HepG2 (cell line): ENCODE measurements at regions not wholly inside any gene's neighbourhood (a gene's known extent, or its start where the extent isn't known, plus 50 kb on each side); places are given as distances from the start of the nearest gene placed in this dataset.
A peak's percentile ranks its signal among the peaks of the same experiment; 100 is the strongest.

Source experiments
- ATAC-seq: fragments of 200-7000 bp; cut with Tn5 transposase; 3 replicates; pipeline ENCODE4 v1.9.1; 2020; ENCODE audit warnings: mild to moderate bottlenecking, moderate library complexity
- BruUV-seq: library from RNA; stranded (reverse); fragments of 400-500 nt; replicated peaks from 2 replicates; lab custom pipeline; 2021; lab: Mats Ljungman, UMichigan
- CTCF ChIA-PET: fragments of 300-600 bp; formaldehyde crosslinking; extraction: SDS; loops from one replicate; lab custom pipeline; 2021; ENCODE audit warnings: low total read pairs, inconsistent platforms, low intra/inter-chr PET ratio; lab: Yijun Ruan, JAX
- POLR2A ChIA-PET: fragments of 350-600 bp; sonication (Branson Sonifier 250); formaldehyde crosslinking; loops from one replicate; lab custom pipeline; 2020; ENCODE audit warnings: antibody characterized with exemption, inconsistent platforms; lab: Yijun Ruan, JAX
- DNase-seq: peaks from one replicate; pipeline ENCODE4 v3.0.0-alpha.2; 2015; ENCODE audit warnings: low spot score
- FAIRE-seq: peaks from 3 replicates; lab custom pipeline; 2011; peaks lifted over from hg19 to GRCh38; lab: Jason Lieb, UNC
- H2AFZ ChIP-seq: one replicate; pipeline ENCODE4 v1.6.1; 2011; ENCODE audit warnings: low read length, inconsistent platforms
- H3K27ac ChIP-seq: fragments of 300-600 bp; 3 replicates; pipeline ENCODE4 v1.8.0; 2011; ENCODE audit warnings: mixed run types, mild to moderate bottlenecking, mixed read lengths, low read length, inconsistent platforms; ENCODE audit not compliant: insufficient read depth; ENCODE audit errors: extremely low read length
- H3K27me3 ChIP-seq, 2 experiments: fragments of 200-600 bp in 1 of 2; 2 replicates in 1 of 2; 3 replicates in 1 of 2; pipeline versions ENCODE4 v1.6.0 to v1.8.0; 2011; ENCODE audit warnings: low read length in 2 of 2, mild to moderate bottlenecking in 2 of 2, moderate library complexity in 2 of 2, inconsistent platforms in 1 of 2; ENCODE audit not compliant: insufficient read depth in 2 of 2, control insufficient read depth in 1 of 2
- H3K36me3 ChIP-seq, 2 experiments: fragments of 200-600 bp in 1 of 2; replicated peaks in 1 of 2; 2 replicates in 1 of 2; 3 replicates in 1 of 2; pipeline versions ENCODE4 v1.5.1 to v1.8.0; 2011; ENCODE audit warnings: low read length in 2 of 2, inconsistent platforms in 1 of 2; ENCODE audit not compliant: insufficient read depth in 2 of 2, control insufficient read depth in 1 of 2
- H3K4me1 ChIP-seq: 2 replicates; pipeline ENCODE4 v1.5.1; 2012; ENCODE audit warnings: low read length, inconsistent platforms; ENCODE audit not compliant: insufficient read depth
- H3K4me2 ChIP-seq: 2 replicates; pipeline ENCODE4 v1.6.0; 2011; ENCODE audit warnings: low read depth, low read length, inconsistent platforms
- H3K4me3 ChIP-seq, 3 experiments: fragments of 200-600 bp in 1 of 3; sonication (generic), shearing (Covaris generic) in 1 of 3; replicated peaks in 1 of 3; 2 replicates each; pipeline ENCODE4 v1.5.1; 2011 to 2016; ENCODE audit warnings: low read length in 3 of 3, inconsistent platforms in 2 of 3, low read depth in 2 of 3, mild to moderate bottlenecking in 2 of 3, control low read depth in 1 of 3, mixed read lengths in 1 of 3; ENCODE audit not compliant: insufficient read depth in 1 of 3
- H3K79me2 ChIP-seq: one replicate; pipeline ENCODE4 v1.6.1; 2011; ENCODE audit warnings: low read length, inconsistent platforms; ENCODE audit not compliant: insufficient read depth
- H3K9ac ChIP-seq: 2 replicates; pipeline ENCODE4 v1.6.0; 2011; ENCODE audit warnings: mild to moderate bottlenecking, low read depth, low read length, inconsistent platforms; ENCODE audit not compliant: insufficient read depth
- H3K9me3 ChIP-seq: 2 replicates; pipeline ENCODE4 v1.5.1; 2012; ENCODE audit warnings: mild to moderate bottlenecking, low read length
- H4K20me1 ChIP-seq: 2 replicates; pipeline ENCODE4 v1.6.0; 2011; ENCODE audit warnings: inconsistent platforms, mild to moderate bottlenecking, low read length, moderate library complexity; ENCODE audit not compliant: insufficient read depth
- CREB1 ChIP-seq, 2 experiments: fragments of 450-650 bp in 1 of 2; IDR thresholded peaks; 2 replicates each; pipeline ENCODE4 v1.6.1; 2016 to 2017; ENCODE audit warnings: control low read depth in 1 of 2, mild to moderate bottlenecking in 1 of 2, missing compliant biosample characterization in 1 of 2, missing genetic modification characterization in 1 of 2
- PPARG ChIP-seq: conservative IDR thresholded peaks from 2 replicates; pipeline ENCODE4 v1.6.1; 2016; ENCODE audit warnings: missing biosample characterization, missing genetic modification reagents
- TSC22D2 ChIP-seq: sonication (generic); formaldehyde crosslinking; IDR thresholded peaks from 2 replicates; pipeline ENCODE4 v1.5.1; 2020; ENCODE audit warnings: missing genetic modification reagents, mild to moderate bottlenecking, borderline replicate concordance
- ZNF232 ChIP-seq: sonication (generic); formaldehyde crosslinking; IDR thresholded peaks from 2 replicates; pipeline ENCODE4 v1.4.0; 2020; ENCODE audit warnings: missing genetic modification reagents, borderline replicate concordance
- WGBS: methylation state at CpG from one replicate; pipeline ENCODE4 v1.1.6; 2017; ENCODE audit warnings: low lambda C conversion rate; 5-methylcytosine and 5-hydroxymethylcytosine counted together
- in situ Hi-C: cut with HindIII; loops from 2 replicates; pipeline ENCODE4 v1.10.0; 2017; ENCODE audit warnings: low pct_unique_long_range_greater_than_20kb; ENCODE audit not compliant: extremely low pct_ligation_motif_present
- intact Hi-C: fragments of 100-400 bp; cut with micrococcal nuclease; formaldehyde crosslinking; loops from one replicate; pipeline ENCODE4 v1.10.0; 2022; ENCODE audit not compliant: unreplicated experiment

GRCh38 chr5:3004361-3005080 is 253.0 kb upstream of the IRX2 start:
- CTCF ChIA-PET = no interaction called here
- H3K4me1 ChIP-seq = no peaks in the 10 kb centered on the region
- H3K27me3 ChIP-seq = peaks cover 0 to 10% of the 10 kb centered on the region in 2 experiments; a peak in 1 of 5 replicates
- FAIRE-seq (no peak), ATAC-seq (no peak), DNase-seq (no peak)
- no peaks in the 10 kb centered on the region for H3K36me3 ChIP-seq
- BruUV-seq = no TSS peak
- 6% methylated on average over 8 of the region's 9 CpGs for WGBS
- H3K4me3 ChIP-seq = no peak overlapping the region
- no peak overlapping the region for H3K9ac ChIP-seq
- no peak overlapping the region for H2AFZ ChIP-seq
- H3K4me2 ChIP-seq = no peak overlapping the region
- H3K27ac ChIP-seq = no peak overlapping the region
- intact Hi-C loops (no loop called here), in situ Hi-C loops (no loop called here)
- no peaks in the 10 kb centered on the region for H3K79me2 ChIP-seq
- TF ChIP-seq TSC22D2 (no peak), ZNF232 (CRISPR knock-in tag) (no peak)
- no peaks in the 10 kb centered on the region for H4K20me1 ChIP-seq
- H3K9me3 ChIP-seq = no peaks in the 10 kb centered on the region; the same call in 1 of the 2 replicates
- POLR2A ChIA-PET = no interaction called here

GRCh38 chr5:3002230-3002629 is 250.8 kb upstream of the IRX2 start:
- TF ChIP-seq PPARG = no peak
- TF ChIP-seq CREB1 (IDR thresholded peaks at IDR 0.05) = peak; percentile 79
- TF ChIP-seq CREB1 (CRISPR knock-in tag; IDR thresholded peaks at IDR 0.05) = no peak
- H3K9ac ChIP-seq = no peak overlapping the region
- intact Hi-C loops (no loop called here), in situ Hi-C loops (no loop called here)
- no peak overlapping the region for H3K27ac ChIP-seq
- no TSS peak for BruUV-seq
- H3K36me3 ChIP-seq = no peaks in the 10 kb centered on the region
- ATAC-seq (no peak), DNase-seq (no peak), FAIRE-seq (no peak)
- peaks cover 0 to 13% of the 10 kb centered on the region in 2 experiments; a peak in 1 of 5 replicates for H3K27me3 ChIP-seq
- POLR2A ChIA-PET = no interaction called here
- H2AFZ ChIP-seq = no peak overlapping the region
- no peak overlapping the region for H3K4me2 ChIP-seq
- 10% methylated on average over 16 of the region's 17 CpGs for WGBS
- CTCF ChIA-PET = no interaction called here
- no peaks in the 10 kb centered on the region for H3K79me2 ChIP-seq
- no peaks in the 10 kb centered on the region for H3K4me1 ChIP-seq
- H4K20me1 ChIP-seq = no peaks in the 10 kb centered on the region
- H3K4me3 ChIP-seq = no peak overlapping the region
- H3K9me3 ChIP-seq = no peaks in the 10 kb centered on the region; the same call in 1 of the 2 replicates
